Skeletal muscle satellite cell (primary cell): ENCODE measurements at regions not wholly inside any gene's neighbourhood (a gene's known extent, or its start where the extent isn't known, plus 50 kb on each side); places are given as distances from the start of the nearest gene placed in this dataset.
"Not testable (repeated sequence)": the region's sequence is repeated elsewhere in the genome, so short reads cannot be mapped to it uniquely, and the experiment has no call there.

ENCODE experiments used
- H3K27me3 ChIP-seq: 2 replicates; pipeline ENCODE4 v1.7.0; 2013; ENCODE audit warnings: low read length; ENCODE audit not compliant: control insufficient read depth, insufficient read depth
- H3K36me3 ChIP-seq: 2 replicates; pipeline ENCODE4 v1.7.0; 2013; ENCODE audit warnings: mild to moderate bottlenecking, control low read depth, low read length; ENCODE audit not compliant: insufficient read depth
- H3K4me1 ChIP-seq: 2 replicates; pipeline ENCODE4 v1.7.0; 2013; ENCODE audit warnings: low read length; ENCODE audit not compliant: control insufficient read depth, insufficient read depth
- H3K4me2 ChIP-seq: 2 replicates; pipeline ENCODE4 v1.7.0; 2013; ENCODE audit warnings: mild to moderate bottlenecking, low read length
- H3K4me3 ChIP-seq: 2 replicates; pipeline ENCODE4 v1.7.0; 2013; ENCODE audit warnings: low read length
- H3K9ac ChIP-seq: 2 replicates; pipeline ENCODE4 v1.7.0; 2013; ENCODE audit warnings: mild to moderate bottlenecking, low read depth, low read length, moderate library complexity
- H3K9me3 ChIP-seq: replicated peaks from 2 replicates; pipeline ENCODE4 v1.7.0; 2013; ENCODE audit warnings: mild to moderate bottlenecking, control low read depth, low read length

GRCh38 chr12:97647142-97647541, 184.5 kb downstream of the RMST start:
- Histone ChIP-seq H3K36me3 (no peaks in the 10 kb centered on the region), H3K4me2 (no peak overlapping the region), H3K9ac (no peak overlapping the region), H3K4me1 (no peaks in the 10 kb centered on the region), H3K27me3 (no peaks in the 10 kb centered on the region), H3K9me3 (no peaks in the 10 kb centered on the region), H3K4me3 (no peak overlapping the region)

GRCh38 chr12:97650242-97650641, 187.6 kb downstream of the RMST start:
- Histone ChIP-seq H3K36me3 (no peaks in the 10 kb centered on the region), H3K4me3 (no peak overlapping the region), H3K27me3 (no peaks in the 10 kb centered on the region), H3K4me1 (no peaks in the 10 kb centered on the region), H3K4me2 (no peak overlapping the region), H3K9me3 (no peaks in the 10 kb centered on the region), H3K9ac (no peak overlapping the region)

GRCh38 chr12:97656548-97656947, 193.9 kb downstream of the RMST start:
- H3K4me3 ChIP-seq, H3K36me3 ChIP-seq, H3K4me1 ChIP-seq, H3K9me3 ChIP-seq, H3K27me3 ChIP-seq, H3K9ac ChIP-seq, H3K4me2 ChIP-seq: not testable (repeated sequence)

DNA sequence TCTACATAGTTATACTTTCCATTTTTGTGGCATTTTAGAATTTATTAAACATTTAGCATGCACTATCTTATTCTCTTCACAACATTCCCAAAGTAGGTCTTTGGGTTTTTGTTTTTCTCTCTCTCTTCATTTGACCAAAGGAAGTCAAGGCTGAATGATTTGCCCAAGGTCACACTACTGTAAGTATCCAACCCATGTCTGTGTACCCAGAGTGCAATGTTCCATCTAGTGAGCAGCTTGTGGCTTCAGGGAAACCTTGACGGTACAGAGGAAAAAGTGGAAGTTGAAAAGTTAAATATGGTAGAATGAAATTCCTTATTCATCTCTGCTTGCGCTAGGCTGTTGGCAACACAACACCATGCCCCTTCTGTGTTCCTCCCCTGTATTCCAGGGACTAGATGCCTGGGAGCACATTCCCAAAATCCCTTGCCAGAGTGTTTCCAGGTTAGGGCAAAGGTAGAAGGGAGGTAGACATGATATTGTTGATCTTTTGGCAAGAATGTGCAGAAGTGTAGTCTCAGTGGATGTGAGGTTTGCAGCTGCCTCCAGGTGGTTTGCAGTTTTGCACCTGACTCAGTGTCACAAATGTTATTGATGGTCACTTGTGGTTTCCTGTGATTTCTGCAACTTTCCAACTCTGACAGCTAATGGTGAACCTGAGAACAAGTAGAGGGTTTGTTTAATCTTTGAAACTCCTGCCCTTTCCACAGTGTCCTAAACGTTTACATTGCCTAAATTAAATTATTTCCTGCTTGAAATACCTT, 196.7 kb downstream of the RMST start:
- no peaks in the 10 kb centered on the region for H3K27me3 ChIP-seq
- no peak overlapping the region for H3K4me3 ChIP-seq
- H3K9ac ChIP-seq, result no peak overlapping the region
- H3K36me3 ChIP-seq, result no peaks in the 10 kb centered on the region
- H3K4me1 ChIP-seq, result no peaks in the 10 kb centered on the region
- no peak overlapping the region for H3K4me2 ChIP-seq
- H3K9me3 ChIP-seq, result no peaks in the 10 kb centered on the region

- no peak overlapping the region for H3K4me3 ChIP-seq
- H3K27me3 ChIP-seq, result no peaks in the 10 kb centered on the region
- no peaks in the 10 kb centered on the region for H3K9me3 ChIP-seq
- no peaks in the 10 kb centered on the region for H3K4me1 ChIP-seq
- H3K9ac ChIP-seq, result no peak overlapping the region
- H3K4me2 ChIP-seq, result no peak overlapping the region
- H3K36me3 ChIP-seq, result no peaks in the 10 kb centered on the region
Measured at GRCh38 chr12:97666263-97666662, 203.7 kb downstream of the RMST start.

DNA sequence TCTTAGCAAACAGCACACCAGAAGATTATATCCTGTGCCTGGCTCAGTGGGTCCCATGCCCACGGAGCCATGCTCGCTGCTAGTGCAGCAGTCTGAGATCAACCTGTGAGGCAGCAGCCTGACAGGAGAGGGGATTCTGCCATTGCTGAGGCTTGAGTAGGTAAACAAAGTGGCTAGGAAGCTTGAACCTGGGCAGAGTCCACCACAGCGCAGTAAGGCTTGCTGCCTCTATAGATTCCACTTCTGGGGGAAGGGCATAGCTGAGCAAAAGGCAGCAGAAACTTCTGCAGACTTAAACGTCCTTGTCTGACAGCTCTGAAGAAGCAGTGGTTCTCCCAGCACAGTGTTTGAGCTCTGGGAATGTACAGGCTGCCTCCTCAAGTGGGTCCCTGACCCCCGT, 210.3 kb downstream of the RMST start:
- no peak overlapping the region for H3K4me3 ChIP-seq
- no peak overlapping the region for H3K4me2 ChIP-seq
- H3K36me3 ChIP-seq, result no peaks in the 10 kb centered on the region
- no peaks in the 10 kb centered on the region for H3K27me3 ChIP-seq
- H3K4me1 ChIP-seq, result no peaks in the 10 kb centered on the region
- no peak overlapping the region for H3K9ac ChIP-seq
- H3K9me3 ChIP-seq, result no peaks in the 10 kb centered on the region

DNA sequence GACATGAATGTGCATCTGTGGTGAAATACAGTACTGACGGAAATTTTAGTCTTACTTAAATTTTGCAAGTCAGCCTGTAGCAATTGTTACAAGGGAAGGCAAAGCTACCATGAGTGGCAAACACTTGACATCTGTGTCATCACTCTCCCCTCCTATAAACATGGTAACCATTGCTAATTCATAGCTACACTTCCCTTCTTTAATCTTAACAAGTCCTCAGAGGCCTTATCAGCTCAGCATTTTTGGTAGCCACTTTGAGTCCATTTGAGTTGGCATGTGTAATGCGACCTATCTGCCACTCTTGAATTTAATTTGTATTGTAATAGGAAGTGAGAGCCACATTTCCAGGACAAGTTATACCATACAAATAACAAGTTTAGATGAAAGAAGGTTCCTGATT, 218.1 kb downstream of the RMST start:
- H3K27me3 ChIP-seq, result no peaks in the 10 kb centered on the region
- H3K36me3 ChIP-seq, result no peaks in the 10 kb centered on the region
- H3K4me2 ChIP-seq, result no peak overlapping the region
- no peak overlapping the region for H3K4me3 ChIP-seq
- no peaks in the 10 kb centered on the region for H3K4me1 ChIP-seq
- H3K9me3 ChIP-seq, result no peaks in the 10 kb centered on the region
- H3K9ac ChIP-seq, result no peak overlapping the region

GRCh38 chr12:97681612-97682504, 219.3 kb downstream of the RMST start:
- H3K9me3 ChIP-seq, result no peaks in the 10 kb centered on the region
- H3K36me3 ChIP-seq, result no peaks in the 10 kb centered on the region
- H3K4me1 ChIP-seq, result no peaks in the 10 kb centered on the region
- no peak overlapping the region for H3K9ac ChIP-seq
- H3K4me2 ChIP-seq, result no peak overlapping the region
- no peaks in the 10 kb centered on the region for H3K27me3 ChIP-seq
- H3K4me3 ChIP-seq, result no peak overlapping the region

DNA sequence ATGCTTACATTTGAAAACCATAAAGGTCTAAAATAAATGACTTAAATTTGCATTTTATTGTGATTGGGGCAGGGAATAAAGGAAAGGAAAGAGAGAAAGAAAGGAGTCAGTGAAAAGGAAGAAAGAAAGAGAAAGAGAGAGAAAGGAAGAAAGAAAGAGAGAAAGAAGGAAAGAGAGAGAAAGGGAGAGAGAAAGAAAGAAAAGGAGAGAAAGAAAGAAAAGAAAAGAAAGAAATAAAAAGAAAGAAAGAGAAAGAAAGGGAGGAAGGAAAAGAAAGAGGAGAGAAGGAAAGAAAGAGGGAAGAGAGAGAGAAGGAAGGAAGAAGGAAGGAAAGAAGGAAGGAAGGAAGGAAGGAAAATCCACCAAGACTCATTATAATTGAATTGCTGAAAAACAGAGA, 222.8 kb downstream of the RMST start:
- H3K9ac ChIP-seq, result no peak overlapping the region
- no peaks in the 10 kb centered on the region for H3K9me3 ChIP-seq
- no peaks in the 10 kb centered on the region for H3K27me3 ChIP-seq
- no peaks in the 10 kb centered on the region for H3K4me1 ChIP-seq
- H3K4me3 ChIP-seq, result no peak overlapping the region
- no peak overlapping the region for H3K4me2 ChIP-seq
- no peaks in the 10 kb centered on the region for H3K36me3 ChIP-seq

DNA sequence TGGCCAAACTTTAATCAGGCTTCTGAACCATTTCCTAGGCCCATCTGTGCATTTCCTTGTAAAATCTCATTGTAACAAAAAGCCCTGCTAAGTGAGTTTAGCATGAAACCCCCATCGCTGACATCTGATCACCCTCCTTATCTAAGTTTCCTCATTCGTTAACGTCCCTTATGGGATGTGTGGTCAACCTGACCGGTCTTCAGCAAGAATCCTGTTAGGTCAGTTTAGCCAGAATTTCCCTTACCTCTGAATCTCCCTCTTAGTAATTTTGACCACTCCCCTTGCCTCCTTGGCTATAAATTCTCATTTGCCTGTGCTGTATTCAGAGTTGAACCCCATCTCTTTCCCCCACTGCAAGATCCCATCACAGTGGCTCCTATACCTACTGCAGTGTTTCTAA, 239.3 kb downstream of the RMST start:
- no peaks in the 10 kb centered on the region for H3K4me1 ChIP-seq
- H3K9ac ChIP-seq, result no peak overlapping the region
- H3K36me3 ChIP-seq, result no peaks in the 10 kb centered on the region
- no peaks in the 10 kb centered on the region for H3K27me3 ChIP-seq
- peaks cover 3% of the 10 kb centered on the region for H3K9me3 ChIP-seq
- H3K4me3 ChIP-seq, result no peak overlapping the region
- H3K4me2 ChIP-seq, result no peak overlapping the region

- Histone ChIP-seq H3K4me1 (no peaks in the 10 kb centered on the region), H3K9me3 (no peaks in the 10 kb centered on the region), H3K4me2 (no peak overlapping the region), H3K27me3 (no peaks in the 10 kb centered on the region), H3K9ac (no peak overlapping the region), H3K36me3 (no peaks in the 10 kb centered on the region), H3K4me3 (no peak overlapping the region)
Measured at GRCh38 chr12:97711392-97711791, 248.8 kb downstream of the RMST start.

- Histone ChIP-seq H3K36me3 (no peaks in the 10 kb centered on the region), H3K9me3 (no peaks in the 10 kb centered on the region), H3K4me1 (no peaks in the 10 kb centered on the region), H3K9ac (no peak overlapping the region), H3K4me2 (no peak overlapping the region), H3K27me3 (no peaks in the 10 kb centered on the region), H3K4me3 (no peak overlapping the region)
Measured at GRCh38 chr12:97713270-97713669, 250.7 kb downstream of the RMST start.
